ENCODE measurements at regions not wholly inside any gene's neighbourhood (a gene's known extent, or its start where the extent isn't known, plus 50 kb on each side); places are given as distances from the start of the nearest gene placed in this dataset.

- in situ Hi-C loops (cut with MboI; ENCODE audit: low pct_unique_long_range_greater_than_20kb, low sequenced_read_pairs, unreplicated experiment) = no loop called here
- no peak for DNase-seq (ENCODE audit: low spot score)
- no peak for TF ChIP-seq CTCF (IDR thresholded peaks at IDR 0.05; ENCODE audit: extremely low read depth, insufficient read depth, missing control alignments)
Measured at GRCh38 chrX:139044680-139045079, 333.2 kb upstream of the FGF13 start.

- TF ChIP-seq CTCF (IDR thresholded peaks at IDR 0.05; ENCODE audit: extremely low read depth, insufficient read depth, missing control alignments) = no peak
- DNase-seq (ENCODE audit: low spot score) = no peak
- in situ Hi-C loops (cut with MboI; ENCODE audit: low pct_unique_long_range_greater_than_20kb, low sequenced_read_pairs, unreplicated experiment) = no loop called here
Measured at GRCh38 chrX:139039041-139039440, 327.5 kb upstream of the FGF13 start.

- no peak for DNase-seq (ENCODE audit: low spot score)
- in situ Hi-C loops (cut with MboI; ENCODE audit: low pct_unique_long_range_greater_than_20kb, low sequenced_read_pairs, unreplicated experiment) = no loop called here
- TF ChIP-seq CTCF (IDR thresholded peaks at IDR 0.05; ENCODE audit: extremely low read depth, insufficient read depth, missing control alignments) = no peak
Measured at GRCh38 chrX:139026811-139027210, 315.3 kb upstream of the FGF13 start.

- no peak for TF ChIP-seq CTCF (IDR thresholded peaks at IDR 0.05; ENCODE audit: extremely low read depth, insufficient read depth, missing control alignments)
- in situ Hi-C loops (cut with MboI; ENCODE audit: low pct_unique_long_range_greater_than_20kb, low sequenced_read_pairs, unreplicated experiment) = no loop called here
- DNase-seq (ENCODE audit: low spot score) = no peak
Measured at GRCh38 chrX:139026406-139026805, 314.9 kb upstream of the FGF13 start.

GRCh38 chrX:139025816-139026215 lies 314.3 kb upstream of the FGF13 start:
- no peak for TF ChIP-seq CTCF (IDR thresholded peaks at IDR 0.05; ENCODE audit: extremely low read depth, insufficient read depth, missing control alignments)
- DNase-seq (ENCODE audit: low spot score) = no peak
- in situ Hi-C loops (cut with MboI; ENCODE audit: low pct_unique_long_range_greater_than_20kb, low sequenced_read_pairs, unreplicated experiment) = no loop called here

- in situ Hi-C loops (cut with MboI; ENCODE audit: low pct_unique_long_range_greater_than_20kb, low sequenced_read_pairs, unreplicated experiment) = no loop called here
- TF ChIP-seq CTCF (IDR thresholded peaks at IDR 0.05; ENCODE audit: extremely low read depth, insufficient read depth, missing control alignments) = no peak
- DNase-seq (ENCODE audit: low spot score) = no peak
Measured at GRCh38 chrX:139023531-139023930, 312.0 kb upstream of the FGF13 start.

GRCh38 chrX:139020801-139021200 lies 309.3 kb upstream of the FGF13 start:
- DNase-seq (ENCODE audit: low spot score) = no peak
- in situ Hi-C loops (cut with MboI; ENCODE audit: low pct_unique_long_range_greater_than_20kb, low sequenced_read_pairs, unreplicated experiment) = no loop called here
- no peak for TF ChIP-seq CTCF (IDR thresholded peaks at IDR 0.05; ENCODE audit: extremely low read depth, insufficient read depth, missing control alignments)
